ENCODE measurements at regions not wholly inside any gene's neighbourhood (a gene's known extent, or its start where the extent isn't known, plus 50 kb on each side); places are given as distances from the start of the nearest gene placed in this dataset.

DNA sequence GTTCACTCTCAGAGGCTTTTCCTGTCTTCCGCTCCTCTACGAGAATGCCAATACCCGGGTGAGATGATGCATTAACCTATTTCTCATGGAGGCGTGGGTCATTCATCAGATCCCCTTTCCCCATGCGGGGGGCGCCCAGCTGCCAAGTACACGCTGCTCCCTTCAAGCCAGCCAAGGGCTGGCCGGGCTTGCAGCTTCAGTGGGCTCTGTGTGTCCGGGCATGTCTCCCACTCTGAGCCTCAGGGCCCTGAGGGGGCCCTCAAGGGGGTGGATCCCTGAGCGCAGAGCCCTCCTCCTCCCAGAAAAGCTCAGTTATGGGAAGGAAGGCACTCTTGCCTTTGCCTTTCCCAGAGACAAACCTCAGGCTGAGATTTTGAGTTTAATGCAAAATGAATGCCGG lies 431.8 kb upstream of the MYT1L start:
- intact Hi-C loops (cut with DNase I; ENCODE audit: low total_unique reads): no loop called here
- 31 to 45% methylated on average over 11 of the region's 11 CpGs for WGBS, 2 donors
- H3K4me3 ChIP-seq (ENCODE audit: low read depth, poor library complexity, severe bottlenecking): no peak overlapping the region
- TF ChIP-seq, protein P1, sequence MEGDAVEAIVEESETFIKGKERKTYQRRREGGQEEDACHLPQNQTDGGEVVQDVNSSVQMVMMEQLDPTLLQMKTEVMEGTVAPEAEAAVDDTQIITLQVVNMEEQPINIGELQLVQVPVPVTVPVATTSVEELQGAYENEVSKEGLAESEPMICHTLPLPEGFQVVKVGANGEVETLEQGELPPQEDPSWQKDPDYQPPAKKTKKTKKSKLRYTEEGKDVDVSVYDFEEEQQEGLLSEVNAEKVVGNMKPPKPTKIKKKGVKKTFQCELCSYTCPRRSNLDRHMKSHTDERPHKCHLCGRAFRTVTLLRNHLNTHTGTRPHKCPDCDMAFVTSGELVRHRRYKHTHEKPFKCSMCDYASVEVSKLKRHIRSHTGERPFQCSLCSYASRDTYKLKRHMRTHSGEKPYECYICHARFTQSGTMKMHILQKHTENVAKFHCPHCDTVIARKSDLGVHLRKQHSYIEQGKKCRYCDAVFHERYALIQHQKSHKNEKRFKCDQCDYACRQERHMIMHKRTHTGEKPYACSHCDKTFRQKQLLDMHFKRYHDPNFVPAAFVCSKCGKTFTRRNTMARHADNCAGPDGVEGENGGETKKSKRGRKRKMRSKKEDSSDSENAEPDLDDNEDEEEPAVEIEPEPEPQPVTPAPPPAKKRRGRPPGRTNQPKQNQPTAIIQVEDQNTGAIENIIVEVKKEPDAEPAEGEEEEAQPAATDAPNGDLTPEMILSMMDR (IDR thresholded peaks at IDR 0.05): no peak
- no peak for TF ChIP-seq POLR2A (IDR thresholded peaks at IDR 0.05)
- no peak for DNase-seq (ENCODE audit: low spot score in 2 of 2)

DNA sequence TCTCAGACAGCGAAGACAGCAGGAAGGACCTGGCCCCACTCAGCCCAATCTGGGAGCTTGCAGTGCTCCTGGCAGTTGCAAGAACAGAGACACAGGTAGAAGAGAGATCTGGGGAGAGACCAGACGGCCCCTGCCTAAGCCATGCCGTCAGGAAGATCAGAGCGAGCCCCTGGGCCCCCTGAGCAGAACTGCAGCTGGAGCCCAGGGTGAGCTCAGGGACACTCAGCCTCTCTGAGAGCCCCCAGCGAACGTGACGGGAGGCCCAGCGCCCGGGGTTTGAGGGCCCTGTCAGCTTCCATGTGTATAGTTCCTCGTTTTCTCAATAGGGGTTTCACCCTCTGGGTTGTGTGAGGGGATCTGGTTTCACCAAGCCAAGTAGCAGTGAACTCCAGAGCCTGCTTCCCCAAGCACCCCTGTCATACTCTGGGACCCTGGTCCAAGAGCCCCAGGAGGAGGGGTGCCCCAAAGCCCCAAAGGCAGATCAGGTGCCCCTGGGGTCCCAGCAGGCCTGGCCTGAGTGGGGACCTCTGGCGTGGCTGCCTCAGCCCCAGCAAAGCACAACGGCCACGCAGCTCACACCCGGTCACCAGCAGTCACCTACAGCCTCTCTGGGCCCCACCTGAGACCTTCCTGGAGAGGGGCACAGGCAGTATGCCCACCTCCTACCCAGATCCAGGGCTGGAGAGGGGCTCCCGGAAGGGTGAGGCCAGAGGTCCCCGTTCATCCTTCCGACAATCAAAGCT lies 431.3 kb upstream of the MYT1L start:
- no peak for DNase-seq (ENCODE audit: low spot score in 2 of 2)
- TF ChIP-seq POLR2A (IDR thresholded peaks at IDR 0.05): no peak
- TF ChIP-seq, protein P1 (IDR thresholded peaks at IDR 0.05): no peak
- no peak overlapping the region for H3K4me3 ChIP-seq (ENCODE audit: low read depth, poor library complexity, severe bottlenecking)
- 70 to 86% methylated on average over 11 to 15 of the region's 17 CpGs for WGBS, 2 donors
- intact Hi-C loops (cut with DNase I; ENCODE audit: low total_unique reads): no loop called here

DNA sequence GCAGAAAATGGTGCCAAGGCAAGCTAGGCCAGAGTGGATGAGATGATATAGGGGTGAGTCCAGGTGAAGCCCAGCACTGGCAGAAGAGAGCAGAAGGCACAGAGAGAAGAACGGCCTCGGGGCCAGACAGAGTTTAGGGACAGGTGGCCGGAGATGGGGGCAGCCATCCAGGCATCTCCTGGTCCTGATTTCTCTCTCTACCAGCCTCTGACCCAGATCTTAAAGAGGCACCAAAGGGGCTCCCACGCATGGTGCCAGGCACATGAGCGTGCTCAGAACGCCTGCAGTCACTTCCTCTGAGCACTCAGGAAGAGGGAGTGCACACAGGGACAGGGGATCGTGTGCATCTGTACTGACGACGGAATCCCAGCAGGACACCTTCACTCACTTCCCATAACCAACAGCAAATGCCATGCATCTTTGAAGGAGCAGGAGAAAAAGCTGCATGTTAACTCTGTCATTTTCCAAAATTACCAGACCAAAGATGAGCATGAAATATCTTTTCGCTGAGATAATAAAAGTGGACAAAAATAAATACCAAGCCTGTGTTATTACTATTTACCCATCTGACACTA lies 427.8 kb upstream of the MYT1L start:
- intact Hi-C loops (cut with DNase I; ENCODE audit: low total_unique reads): no loop called here
- WGBS, 2 donors: 69 to 75% methylated on average over 10 of the region's 10 CpGs
- no peak overlapping the region for H3K4me3 ChIP-seq (ENCODE audit: low read depth, poor library complexity, severe bottlenecking)
- no peak for DNase-seq (ENCODE audit: low spot score in 2 of 2)
- no peak for TF ChIP-seq POLR2A (IDR thresholded peaks at IDR 0.05)
- TF ChIP-seq, protein P1 (IDR thresholded peaks at IDR 0.05): no peak

DNA sequence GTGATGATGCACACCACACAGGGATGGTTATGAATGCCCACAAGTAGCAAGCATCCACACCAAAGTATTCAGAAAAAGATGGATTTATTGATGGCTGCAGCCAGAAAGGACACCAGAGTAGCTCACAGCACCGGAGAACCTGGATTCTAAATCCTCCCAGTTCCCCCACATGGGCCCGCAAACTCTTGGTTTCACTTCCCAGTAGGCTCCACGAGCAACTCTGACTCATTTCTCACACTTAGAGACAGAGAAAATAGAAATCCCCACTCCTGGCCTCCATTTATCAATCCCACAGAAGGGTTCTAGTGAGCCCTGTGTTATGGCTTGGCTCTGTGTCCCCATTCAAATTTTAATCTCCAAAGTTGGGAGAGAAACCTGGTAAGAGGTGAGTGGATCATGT lies 426.7 kb upstream of the MYT1L start:
- DNase-seq (ENCODE audit: low spot score in 2 of 2): no peak
- 63 to 74% methylated on average over 3 of the region's 3 CpGs for WGBS, 2 donors
- no peak overlapping the region for H3K4me3 ChIP-seq (ENCODE audit: low read depth, poor library complexity, severe bottlenecking)
- TF ChIP-seq, protein P1 (IDR thresholded peaks at IDR 0.05): no peak
- no peak for TF ChIP-seq POLR2A (IDR thresholded peaks at IDR 0.05)
- intact Hi-C loops (cut with DNase I; ENCODE audit: low total_unique reads): no loop called here

DNA sequence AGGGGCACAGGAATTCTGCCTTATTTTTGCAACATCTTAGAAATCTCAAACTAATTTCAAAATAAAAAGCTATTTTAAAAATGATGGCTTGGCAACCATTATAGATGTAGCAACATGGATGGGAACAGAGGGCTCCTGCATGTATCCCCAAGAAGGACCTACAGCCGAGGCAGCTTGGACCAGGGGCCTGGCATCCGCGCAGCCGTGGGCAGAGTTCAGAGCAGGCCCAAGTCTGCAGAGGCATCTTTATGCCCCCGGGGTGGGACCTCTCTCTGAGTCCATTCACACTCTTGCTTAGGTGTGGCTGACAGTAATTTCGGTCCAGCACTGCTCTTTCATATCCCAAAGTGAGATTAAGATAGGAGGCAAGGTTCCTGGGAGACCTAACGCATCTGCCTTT lies 425.8 kb upstream of the MYT1L start:
- no peak for TF ChIP-seq POLR2A (IDR thresholded peaks at IDR 0.05)
- TF ChIP-seq, protein P1 (IDR thresholded peaks at IDR 0.05): no peak
- intact Hi-C loops (cut with DNase I; ENCODE audit: low total_unique reads): no loop called here
- 81 to 91% methylated on average over 7 of the region's 7 CpGs for WGBS, 2 donors
- H3K4me3 ChIP-seq (ENCODE audit: low read depth, poor library complexity, severe bottlenecking): no peak overlapping the region
- no peak for DNase-seq (ENCODE audit: low spot score in 2 of 2)

Measured in lower leg skin (tissue), 4 donors.